ENCODE measurements at regions not wholly inside any gene's neighbourhood (a gene's known extent, or its start where the extent isn't known, plus 50 kb on each side); places are given as distances from the start of the nearest gene placed in this dataset.

GRCh38 chr10:4169448-4169847 is 384.4 kb upstream of the KLF6 start:
- no peaks in the 10 kb centered on the region for H3K27me3 ChIP-seq
- no peaks in the 10 kb centered on the region for H3K4me1 ChIP-seq
- DNase-seq (ENCODE audit: low spot score), result no peak
- no peak overlapping the region for H3K4me3 ChIP-seq
- no peaks in the 10 kb centered on the region for H3K36me3 ChIP-seq
- H3K27ac ChIP-seq, result no peak overlapping the region
- TF ChIP-seq CTCF (IDR thresholded peaks at IDR 0.05), result no peak
- H3K9me3 ChIP-seq, result peaks cover 0 to 7% of the 10 kb centered on the region in 2 donors

- H3K27ac ChIP-seq, result no peak overlapping the region
- no peak for DNase-seq (ENCODE audit: low spot score)
Measured at GRCh38 chr10:4167216-4167615, 382.2 kb upstream of the KLF6 start.

DNA sequence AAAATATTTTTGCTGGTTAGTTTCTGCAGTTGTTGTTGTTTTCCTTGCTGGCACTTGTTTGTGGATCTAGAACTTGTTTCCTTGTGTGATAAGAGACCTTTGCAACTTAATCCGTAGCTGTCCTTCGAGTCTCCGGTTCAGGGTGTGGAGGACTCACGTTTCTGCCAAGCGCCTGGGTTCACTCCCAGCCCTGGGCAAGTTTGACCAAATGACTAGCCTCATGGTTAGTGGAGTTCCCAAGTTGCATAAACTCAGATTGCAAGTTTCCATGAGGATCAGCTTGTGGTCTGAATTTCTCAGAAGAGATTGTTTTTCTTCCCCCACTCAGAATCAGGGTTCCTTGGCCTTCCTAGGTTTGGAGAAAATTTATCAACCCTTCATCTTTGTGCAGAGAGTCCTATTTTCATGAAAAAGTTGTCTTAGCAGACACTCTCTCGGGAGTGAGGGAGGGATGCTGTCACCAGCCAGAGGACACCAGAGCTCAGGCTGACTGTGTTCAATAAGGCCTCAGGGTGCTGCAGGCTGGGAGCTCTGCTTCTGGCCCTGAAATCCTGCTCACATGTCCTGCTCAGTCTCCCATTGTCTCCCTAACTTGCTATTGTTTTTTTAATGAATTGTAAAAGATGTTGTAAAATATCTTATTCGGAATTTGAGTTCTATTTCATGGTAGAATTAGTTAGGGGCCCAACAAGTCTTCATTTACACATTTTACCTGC is 377.7 kb upstream of the KLF6 start:
- no peak for DNase-seq (ENCODE audit: low spot score)
- Histone ChIP-seq H3K36me3 (no peaks in the 10 kb centered on the region), H3K4me3 (no peak overlapping the region), H3K27me3 (no peaks in the 10 kb centered on the region), H3K4me1 (no peaks in the 10 kb centered on the region), H3K9me3 (no peaks in the 10 kb centered on the region), H3K27ac (no peak overlapping the region)
- TF ChIP-seq CTCF (IDR thresholded peaks at IDR 0.05), result no peak

More at GRCh38 chr10:4167216-4167615, 382.2 kb upstream of the KLF6 start:
- H3K9me3 ChIP-seq, result peaks cover 0 to 6% of the 10 kb centered on the region in 2 donors
- TF ChIP-seq CTCF (IDR thresholded peaks at IDR 0.05), result no peak
- no peak overlapping the region for H3K4me3 ChIP-seq
- H3K27me3 ChIP-seq, result no peaks in the 10 kb centered on the region
- no peaks in the 10 kb centered on the region for H3K4me1 ChIP-seq
- H3K36me3 ChIP-seq, result no peaks in the 10 kb centered on the region

- no peak for TF ChIP-seq CTCF (IDR thresholded peaks at IDR 0.05)
- Histone ChIP-seq H3K27ac (no peak overlapping the region), H3K27me3 (no peaks in the 10 kb centered on the region), H3K9me3 (no peaks in the 10 kb centered on the region), H3K4me3 (no peak overlapping the region), H3K36me3 (no peaks in the 10 kb centered on the region), H3K4me1 (no peaks in the 10 kb centered on the region)
- DNase-seq (ENCODE audit: low spot score), result no peak
Measured at GRCh38 chr10:4159173-4159572, 374.2 kb upstream of the KLF6 start.

- Histone ChIP-seq H3K27me3 (no peaks in the 10 kb centered on the region), H3K4me1 (no peaks in the 10 kb centered on the region), H3K36me3 (no peaks in the 10 kb centered on the region), H3K4me3 (no peak overlapping the region), H3K9me3 (no peaks in the 10 kb centered on the region), H3K27ac (no peak overlapping the region)
- no peak for TF ChIP-seq CTCF (IDR thresholded peaks at IDR 0.05)
- DNase-seq (ENCODE audit: low spot score), result no peak
Measured at GRCh38 chr10:4154191-4154715, 369.2 kb upstream of the KLF6 start.

- Histone ChIP-seq H3K4me3 (no peak overlapping the region), H3K36me3 (no peaks in the 10 kb centered on the region), H3K9me3 (no peaks in the 10 kb centered on the region), H3K27me3 (no peaks in the 10 kb centered on the region), H3K4me1 (no peaks in the 10 kb centered on the region), H3K27ac (no peak overlapping the region)
- no peak for DNase-seq (ENCODE audit: low spot score)
- no peak for TF ChIP-seq CTCF (IDR thresholded peaks at IDR 0.05)
Measured at GRCh38 chr10:4151466-4151865, 366.5 kb upstream of the KLF6 start.

Measured in right atrium auricular region (tissue), 2 donors.